ENCODE measurements at regions not wholly inside any gene's neighbourhood (a gene's known extent, or its start where the extent isn't known, plus 50 kb on each side); places are given as distances from the start of the nearest gene placed in this dataset.

GRCh38 chr6:165884813-165885765, 222.0 kb upstream of the PDE10A start:
- no peak for DNase-seq (ENCODE audit: low spot score in 2 of 2)
- no peaks in the 10 kb centered on the region for H3K27me3 ChIP-seq
- no peak overlapping the region for H3K27ac ChIP-seq
- no peak overlapping the region for H3K4me3 ChIP-seq
- no peaks in the 10 kb centered on the region for H3K4me1 ChIP-seq
- TF ChIP-seq, protein P1, sequence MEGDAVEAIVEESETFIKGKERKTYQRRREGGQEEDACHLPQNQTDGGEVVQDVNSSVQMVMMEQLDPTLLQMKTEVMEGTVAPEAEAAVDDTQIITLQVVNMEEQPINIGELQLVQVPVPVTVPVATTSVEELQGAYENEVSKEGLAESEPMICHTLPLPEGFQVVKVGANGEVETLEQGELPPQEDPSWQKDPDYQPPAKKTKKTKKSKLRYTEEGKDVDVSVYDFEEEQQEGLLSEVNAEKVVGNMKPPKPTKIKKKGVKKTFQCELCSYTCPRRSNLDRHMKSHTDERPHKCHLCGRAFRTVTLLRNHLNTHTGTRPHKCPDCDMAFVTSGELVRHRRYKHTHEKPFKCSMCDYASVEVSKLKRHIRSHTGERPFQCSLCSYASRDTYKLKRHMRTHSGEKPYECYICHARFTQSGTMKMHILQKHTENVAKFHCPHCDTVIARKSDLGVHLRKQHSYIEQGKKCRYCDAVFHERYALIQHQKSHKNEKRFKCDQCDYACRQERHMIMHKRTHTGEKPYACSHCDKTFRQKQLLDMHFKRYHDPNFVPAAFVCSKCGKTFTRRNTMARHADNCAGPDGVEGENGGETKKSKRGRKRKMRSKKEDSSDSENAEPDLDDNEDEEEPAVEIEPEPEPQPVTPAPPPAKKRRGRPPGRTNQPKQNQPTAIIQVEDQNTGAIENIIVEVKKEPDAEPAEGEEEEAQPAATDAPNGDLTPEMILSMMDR (IDR thresholded peaks at IDR 0.05) = peak; percentile 34 to 68 (median 43)
- no peaks in the 10 kb centered on the region for H3K36me3 ChIP-seq
- intact Hi-C loops (cut with DNase I) = loop anchor here (1.0 kb wide), 1 partner anchor 221 kb away; no protein-coding TSS in a partner anchor
- H3K9me3 ChIP-seq = no peaks in the 10 kb centered on the region

GRCh38 chr6:165883851-165884640, 221.0 kb upstream of the PDE10A start:
- TF ChIP-seq, protein P1 (IDR thresholded peaks at IDR 0.05) = no peak
- no peak for DNase-seq (ENCODE audit: low spot score in 2 of 2)
- Histone ChIP-seq H3K36me3 (no peaks in the 10 kb centered on the region), H3K27me3 (no peaks in the 10 kb centered on the region), H3K9me3 (no peaks in the 10 kb centered on the region), H3K4me3 (no peak overlapping the region), H3K27ac (no peak overlapping the region), H3K4me1 (no peaks in the 10 kb centered on the region)
- intact Hi-C loops (cut with DNase I) = no loop called here

DNA sequence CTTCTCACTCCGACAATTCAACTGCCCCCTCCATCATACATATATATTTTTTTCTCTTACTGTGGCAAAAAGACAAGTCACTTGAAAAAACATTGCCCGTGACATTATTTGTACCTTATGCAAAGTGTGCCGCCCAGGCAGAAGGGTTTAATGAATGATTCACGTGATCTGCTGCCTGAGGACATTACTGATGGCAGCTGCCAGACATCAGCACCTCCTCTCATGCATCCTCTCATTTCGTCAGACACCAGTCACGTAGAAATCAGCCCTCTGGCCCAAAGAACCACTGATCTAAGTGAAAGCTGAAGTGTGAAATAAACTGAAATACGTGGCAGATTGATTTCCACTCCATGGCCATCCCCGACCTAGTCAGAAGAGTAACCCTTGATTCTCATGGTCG, 218.8 kb upstream of the PDE10A start:
- H3K4me1 ChIP-seq = no peaks in the 10 kb centered on the region
- DNase-seq (ENCODE audit: low spot score in 2 of 2) = no peak
- TF ChIP-seq, protein P1 (IDR thresholded peaks at IDR 0.05) = no peak
- H3K27ac ChIP-seq = no peak overlapping the region
- no peaks in the 10 kb centered on the region for H3K9me3 ChIP-seq
- no peak overlapping the region for H3K4me3 ChIP-seq
- intact Hi-C loops (cut with DNase I) = no loop called here
- H3K27me3 ChIP-seq = no peaks in the 10 kb centered on the region
- H3K36me3 ChIP-seq = no peaks in the 10 kb centered on the region

- H3K4me3 ChIP-seq = no peak overlapping the region
- H3K4me1 ChIP-seq = no peaks in the 10 kb centered on the region
- H3K36me3 ChIP-seq = no peaks in the 10 kb centered on the region
- intact Hi-C loops (cut with DNase I) = no loop called here
- H3K27ac ChIP-seq = no peak overlapping the region
- TF ChIP-seq, protein P1 (IDR thresholded peaks at IDR 0.05) = no peak
- no peak for DNase-seq (ENCODE audit: low spot score in 2 of 2)
- no peaks in the 10 kb centered on the region for H3K27me3 ChIP-seq
- no peaks in the 10 kb centered on the region for H3K9me3 ChIP-seq
These were observed 217.6 kb upstream of the PDE10A start for GRCh38 chr6:165880686-165881085.

- Histone ChIP-seq H3K4me3 (no peak overlapping the region), H3K27ac (no peak overlapping the region), H3K9me3 (no peaks in the 10 kb centered on the region), H3K27me3 (no peaks in the 10 kb centered on the region), H3K4me1 (no peaks in the 10 kb centered on the region), H3K36me3 (no peaks in the 10 kb centered on the region)
- DNase-seq (ENCODE audit: low spot score in 2 of 2) = no peak
- TF ChIP-seq, protein P1 (IDR thresholded peaks at IDR 0.05) = no peak
- intact Hi-C loops (cut with DNase I) = no loop called here
These were observed 214.7 kb upstream of the PDE10A start for GRCh38 chr6:165877773-165878172.

Data from ascending aorta (tissue), 2 donors.